Stimulated activated naive B cell treated with anti-CD40 and anti-IgM and Interleukin-4, amounts not matched to agents 10 μg/mL and 1 μg/mL and 100 μg/mL, for 72 hours (primary cell): ENCODE measurements at regions not wholly inside any gene's neighbourhood (a gene's known extent, or its start where the extent isn't known, plus 50 kb on each side); places are given as distances from the start of the nearest gene placed in this dataset.

ENCODE experiments used
- ATAC-seq, 2 donors: fragments of 150-1000 bp; cut with Tn5 transposase; replicated peaks; 2 replicates each; pipeline ENCODE4 v1.10.0; 2021; ENCODE audit warnings: moderate library complexity in 1 of 2
- DNase-seq: peaks from one replicate; pipeline ENCODE4 v3.0.0; 2021
- H3K27ac Mint-ChIP-seq: one replicate; pipeline ENCODE4 v1.8.0; 2022; ENCODE audit warnings: mild to moderate bottlenecking, mixed read lengths
- H3K27me3 Mint-ChIP-seq, 2 donors: one replicate each; pipeline ENCODE4 v1.8.0; 2022; ENCODE audit warnings: mixed read lengths in 2 of 2
- H3K36me3 Mint-ChIP-seq, 2 donors: one replicate each; pipeline ENCODE4 v1.8.0; 2022; ENCODE audit warnings: mixed read lengths in 2 of 2, mild to moderate bottlenecking in 1 of 2
- H3K4me1 Mint-ChIP-seq, 2 donors: one replicate each; pipeline ENCODE4 v1.8.0; 2022; ENCODE audit warnings: mixed read lengths in 2 of 2, mild to moderate bottlenecking in 1 of 2
- H3K4me3 Mint-ChIP-seq, 2 donors: one replicate each; pipeline ENCODE4 v1.8.0; 2022; ENCODE audit warnings: mild to moderate bottlenecking in 2 of 2, mixed read lengths in 2 of 2, moderate library complexity in 1 of 2
- H3K9me3 Mint-ChIP-seq, 2 donors: one replicate each; pipeline ENCODE4 v1.8.0; 2022; ENCODE audit warnings: mixed read lengths in 2 of 2, mild to moderate bottlenecking in 1 of 2

DNA sequence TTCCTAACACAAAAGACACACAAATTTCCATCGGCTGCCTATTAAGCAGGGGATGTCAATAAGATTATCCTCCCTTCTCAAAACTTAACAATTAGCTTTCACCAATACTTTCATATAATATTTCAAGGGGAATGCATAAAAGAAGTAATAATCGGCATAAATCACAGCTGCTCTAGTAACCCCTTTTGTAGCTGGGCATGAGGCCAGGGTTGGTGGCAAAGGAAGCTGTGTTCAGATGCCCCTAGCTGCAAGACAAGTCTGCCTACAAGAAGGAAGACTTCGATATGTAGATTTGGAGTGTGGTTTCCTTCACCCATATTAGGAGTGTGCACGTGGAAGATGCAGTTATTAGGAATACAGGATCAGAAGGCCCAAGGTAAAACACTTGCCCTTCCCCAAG is 156.9 kb upstream of the SSTR4 start:
- no peaks in the 10 kb centered on the region for H3K4me1 Mint-ChIP-seq
- H3K9me3 Mint-ChIP-seq, result no peaks in the 10 kb centered on the region
- no peak overlapping the region for H3K4me3 Mint-ChIP-seq
- no peaks in the 10 kb centered on the region for H3K27me3 Mint-ChIP-seq
- no peaks in the 10 kb centered on the region for H3K36me3 Mint-ChIP-seq
- H3K27ac Mint-ChIP-seq, result no peak overlapping the region
- DNase-seq, result no peak
- ATAC-seq, result no peak

DNA sequence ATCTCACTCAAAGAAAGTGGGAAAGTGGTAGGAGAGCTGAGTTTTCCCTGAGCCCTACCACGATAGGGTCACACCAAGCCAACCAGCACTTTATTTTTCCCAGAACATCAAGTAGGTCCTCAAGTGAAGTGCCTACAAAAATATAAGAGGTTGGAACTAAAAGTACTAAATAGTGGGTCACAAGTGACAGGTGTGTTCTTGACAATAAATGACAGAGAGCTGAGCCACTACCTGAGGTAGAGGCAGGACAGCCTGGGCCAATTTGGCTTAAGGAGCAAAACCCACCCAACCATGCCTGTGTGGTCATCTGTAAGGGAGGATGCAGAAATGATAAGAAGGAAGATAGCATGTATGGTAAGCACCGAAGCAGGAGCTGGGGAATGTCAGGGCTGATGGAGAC is 154.8 kb upstream of the SSTR4 start:
- ATAC-seq (no peak), DNase-seq (no peak)
- Mint-ChIP-seq H3K27me3 (no peaks in the 10 kb centered on the region), H3K36me3 (no peaks in the 10 kb centered on the region), H3K4me3 (no peak overlapping the region), H3K27ac (no peak overlapping the region), H3K4me1 (no peaks in the 10 kb centered on the region), H3K9me3 (peaks cover 0 to 2% of the 10 kb centered on the region in 2 donors)

DNA sequence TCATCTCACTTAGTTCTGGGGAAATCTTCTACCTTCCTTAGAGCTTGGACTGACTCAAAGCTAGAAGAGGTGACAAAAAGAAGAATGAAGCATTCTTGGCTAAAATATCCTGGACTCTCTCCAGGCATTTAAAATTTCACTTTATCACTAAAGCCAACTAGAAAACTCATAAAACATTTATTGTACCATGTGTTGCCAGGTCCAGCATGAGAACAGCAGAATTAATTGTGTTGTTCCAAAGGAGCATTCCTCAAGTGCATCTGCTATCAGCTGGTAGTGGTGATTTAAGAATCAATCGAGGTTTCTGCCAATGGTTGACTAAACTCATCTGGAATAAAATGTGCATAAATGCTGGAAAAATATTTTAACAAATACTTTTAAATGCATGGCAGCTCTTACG is 147.3 kb upstream of the SSTR4 start:
- Mint-ChIP-seq H3K9me3 (peaks cover 0 to 5% of the 10 kb centered on the region in 2 donors), H3K36me3 (no peaks in the 10 kb centered on the region), H3K4me1 (no peaks in the 10 kb centered on the region), H3K27ac (no peak overlapping the region), H3K27me3 (peaks cover 6 to 10% of the 10 kb centered on the region in 2 donors), H3K4me3 (no peak overlapping the region)
- no peak for DNase-seq
- no peak for ATAC-seq

DNA sequence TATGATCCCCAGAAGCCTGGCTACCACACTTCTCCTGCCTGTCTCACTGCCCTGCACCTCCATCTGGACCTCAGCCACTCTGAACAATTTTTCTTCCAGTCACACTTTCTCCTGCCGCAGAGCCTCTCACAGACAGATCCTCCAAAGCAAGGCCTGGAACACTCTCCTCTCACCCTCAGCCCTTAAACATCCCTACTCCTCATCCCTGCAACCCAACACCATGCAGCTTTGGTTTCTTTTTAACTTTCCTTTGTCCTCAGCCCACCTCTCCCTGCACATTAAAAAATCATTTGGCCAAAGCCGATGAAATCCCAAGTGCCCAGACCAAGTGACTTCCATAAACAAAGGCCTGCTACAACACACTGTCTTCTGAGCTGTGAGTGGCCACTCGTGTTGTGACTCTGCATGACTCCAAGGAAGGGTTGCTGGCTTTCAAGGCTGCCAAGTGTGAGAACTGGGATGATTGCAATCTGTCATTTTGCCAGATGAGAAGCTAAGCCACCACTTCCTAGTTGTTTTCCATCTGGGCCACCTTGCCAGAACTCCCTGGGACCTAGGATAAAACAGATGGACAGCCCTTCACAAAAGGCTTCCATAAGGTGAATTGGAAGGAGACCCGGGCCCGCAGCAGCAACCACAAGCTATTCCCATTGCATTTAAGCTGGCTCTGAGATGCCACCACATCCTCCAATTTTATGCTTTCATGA is 144.4 kb upstream of the SSTR4 start:
- no peak for DNase-seq
- no peak overlapping the region for H3K4me3 Mint-ChIP-seq
- H3K9me3 Mint-ChIP-seq, result peaks cover 0 to 3% of the 10 kb centered on the region in 2 donors
- ATAC-seq, result no peak
- H3K4me1 Mint-ChIP-seq, result peaks cover 0 to 5% of the 10 kb centered on the region in 2 donors
- no peak overlapping the region for H3K27ac Mint-ChIP-seq
- H3K36me3 Mint-ChIP-seq, result no peaks in the 10 kb centered on the region
- peaks cover 6 to 10% of the 10 kb centered on the region in 2 donors for H3K27me3 Mint-ChIP-seq

DNA sequence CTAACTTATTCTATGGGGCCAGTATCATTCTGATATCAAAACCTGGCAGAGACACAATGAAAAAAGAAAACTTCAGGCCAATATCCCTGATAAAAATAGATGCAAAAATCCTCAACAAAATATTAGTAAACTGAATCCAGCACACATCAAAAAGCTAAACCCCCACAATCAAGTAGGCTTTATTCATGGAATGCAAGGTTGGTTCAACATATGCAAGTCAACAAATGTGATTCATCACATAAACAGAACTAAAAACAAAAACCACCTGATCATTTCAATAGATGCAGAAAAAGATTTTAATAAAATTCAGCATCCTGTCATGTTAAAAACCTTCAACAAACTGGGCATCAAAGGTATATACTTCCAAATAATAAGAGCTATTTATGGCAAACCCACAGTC is 133.9 kb upstream of the SSTR4 start:
- Mint-ChIP-seq H3K27ac (no peak overlapping the region), H3K4me3 (no peak overlapping the region), H3K36me3 (no peaks in the 10 kb centered on the region), H3K4me1 (peaks cover 4 to 8% of the 10 kb centered on the region in 2 donors), H3K9me3 (peaks cover 17 to 22% of the 10 kb centered on the region in 2 donors), H3K27me3 (no peaks in the 10 kb centered on the region)
- ATAC-seq (no peak), DNase-seq (no peak)

DNA sequence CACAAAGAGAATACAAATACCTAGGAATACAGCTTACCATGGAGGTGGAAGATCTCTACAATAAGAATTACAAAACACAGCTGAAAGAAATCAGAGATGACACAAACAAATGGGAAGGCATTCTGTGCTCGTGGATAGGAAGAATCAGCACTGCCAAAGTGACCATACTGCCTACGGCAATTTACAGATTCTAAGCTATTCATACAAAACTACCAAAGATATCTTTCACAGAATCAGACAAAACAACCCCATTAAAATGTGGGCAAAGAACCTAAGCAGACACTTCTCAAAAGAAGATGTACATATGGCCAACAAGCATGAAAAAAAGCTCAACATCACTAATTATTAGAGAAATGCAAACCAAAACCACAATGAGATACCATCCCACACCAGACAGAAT is 133.2 kb upstream of the SSTR4 start:
- no peak for ATAC-seq
- peaks cover 4 to 9% of the 10 kb centered on the region in 2 donors for H3K4me1 Mint-ChIP-seq
- H3K4me3 Mint-ChIP-seq, result no peak overlapping the region
- DNase-seq, result no peak
- no peaks in the 10 kb centered on the region for H3K36me3 Mint-ChIP-seq
- H3K9me3 Mint-ChIP-seq, result peaks cover 17 to 22% of the 10 kb centered on the region in 2 donors
- no peaks in the 10 kb centered on the region for H3K27me3 Mint-ChIP-seq
- H3K27ac Mint-ChIP-seq, result no peak overlapping the region

DNA sequence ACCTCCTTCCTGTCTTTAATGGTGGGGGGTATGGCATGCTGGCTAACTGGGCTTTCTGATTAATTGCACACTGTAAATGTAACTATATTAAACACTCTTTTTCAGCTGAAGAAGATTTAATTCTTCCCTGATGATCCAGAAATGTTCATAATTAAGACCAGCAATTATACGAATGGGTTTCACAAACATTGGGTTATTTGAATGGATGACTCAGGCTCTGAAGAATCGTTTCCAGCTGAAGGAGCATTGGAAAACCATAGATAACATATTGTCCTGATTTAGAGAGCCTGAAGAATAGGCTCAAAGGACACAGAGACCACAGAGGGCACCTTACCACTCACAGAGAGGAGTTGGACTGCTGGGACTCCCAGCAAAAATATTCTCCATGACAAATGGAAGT is 130.7 kb upstream of the SSTR4 start:
- no peaks in the 10 kb centered on the region for H3K27me3 Mint-ChIP-seq

DNA sequence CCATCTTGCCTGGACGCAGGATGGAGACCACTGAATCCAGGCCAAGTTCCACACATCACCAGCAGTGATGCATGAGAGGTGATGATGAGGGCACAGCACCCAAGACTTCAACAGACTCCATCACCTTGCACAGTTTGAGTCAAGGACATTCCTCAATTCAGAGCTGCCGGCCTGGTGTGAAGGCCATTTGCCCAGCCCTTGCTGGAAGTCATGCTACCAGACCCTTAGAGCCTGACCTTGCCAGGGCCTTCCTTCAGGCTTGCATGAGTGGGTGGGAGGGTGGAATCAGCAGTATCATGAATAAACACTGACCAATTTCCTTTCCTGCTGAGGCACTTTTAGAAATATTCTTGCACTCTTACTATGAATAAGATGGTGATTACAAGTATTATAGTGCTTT is 130.2 kb upstream of the SSTR4 start:
- no peak overlapping the region for H3K4me3 Mint-ChIP-seq
- no peak for DNase-seq
- H3K27me3 Mint-ChIP-seq, result no peaks in the 10 kb centered on the region
- H3K9me3 Mint-ChIP-seq, result peaks cover 17 to 22% of the 10 kb centered on the region in 2 donors
- peaks cover 4 to 9% of the 10 kb centered on the region in 2 donors for H3K4me1 Mint-ChIP-seq
- ATAC-seq, result no peak
- H3K36me3 Mint-ChIP-seq, result no peaks in the 10 kb centered on the region
- no peak overlapping the region for H3K27ac Mint-ChIP-seq

More for the DNA sequence above, 130.7 kb upstream of the SSTR4 start:
- no peaks in the 10 kb centered on the region for H3K36me3 Mint-ChIP-seq
- H3K4me3 Mint-ChIP-seq, result no peak overlapping the region
- peaks cover 4 to 9% of the 10 kb centered on the region in 2 donors for H3K4me1 Mint-ChIP-seq
- no peak for ATAC-seq
- DNase-seq, result no peak
- H3K9me3 Mint-ChIP-seq, result peaks cover 17 to 22% of the 10 kb centered on the region in 2 donors
- no peak overlapping the region for H3K27ac Mint-ChIP-seq

DNA sequence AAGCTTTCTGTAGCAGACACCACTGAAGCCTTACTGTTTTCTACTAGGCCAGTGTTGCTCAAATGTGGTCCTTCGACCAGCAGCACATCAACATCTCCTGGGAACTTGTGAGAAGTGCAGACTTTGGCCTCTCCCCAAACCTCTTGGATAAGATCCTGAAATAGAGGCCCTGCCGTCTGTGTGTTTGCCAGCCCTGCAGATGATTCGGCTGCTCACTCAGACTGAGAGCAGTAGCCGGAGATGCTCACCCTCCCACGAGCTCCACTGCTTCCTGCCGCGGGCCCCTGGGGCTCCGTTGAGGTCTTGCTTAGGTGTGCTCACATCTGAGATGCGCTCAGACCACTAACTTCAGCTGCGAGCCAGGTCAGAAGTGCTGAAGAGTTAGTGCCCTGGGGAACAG is 129.5 kb upstream of the SSTR4 start:
- peaks cover 4 to 9% of the 10 kb centered on the region in 2 donors for H3K4me1 Mint-ChIP-seq
- peak; percentile 37 for DNase-seq
- H3K36me3 Mint-ChIP-seq, result no peaks in the 10 kb centered on the region
- no peak overlapping the region for H3K27ac Mint-ChIP-seq
- peak; percentile 98 to 99 for ATAC-seq
- no peaks in the 10 kb centered on the region for H3K27me3 Mint-ChIP-seq
- H3K4me3 Mint-ChIP-seq, result no peak overlapping the region
- peaks cover 13 to 14% of the 10 kb centered on the region in 2 donors for H3K9me3 Mint-ChIP-seq

DNA sequence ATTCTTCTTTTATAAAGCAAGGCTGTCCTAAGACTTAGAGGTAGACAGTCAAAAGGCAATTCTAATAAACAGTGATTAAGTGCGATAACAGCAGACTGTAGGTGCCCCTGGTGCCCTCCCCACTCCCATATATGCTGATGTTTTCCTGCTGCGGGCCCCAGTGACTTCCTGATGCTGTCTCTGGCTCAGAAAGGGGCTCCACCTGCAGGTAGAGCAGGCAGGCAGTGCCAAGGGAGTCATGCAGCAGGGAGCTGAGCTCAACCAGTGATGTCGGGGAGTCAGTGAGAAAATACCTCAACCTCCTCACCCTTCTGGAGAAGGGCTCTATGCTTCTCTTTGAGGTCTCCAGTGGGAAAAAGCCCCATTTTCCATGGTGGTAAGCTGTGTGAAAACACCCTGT is 126.7 kb upstream of the SSTR4 start:
- Mint-ChIP-seq H3K27ac (no peak overlapping the region), H3K9me3 (peaks cover 0 to 1% of the 10 kb centered on the region in 2 donors), H3K4me3 (no peak overlapping the region), H3K36me3 (no peaks in the 10 kb centered on the region), H3K4me1 (peaks cover 4 to 9% of the 10 kb centered on the region in 2 donors), H3K27me3 (no peaks in the 10 kb centered on the region)
- ATAC-seq (no peak), DNase-seq (no peak)

DNA sequence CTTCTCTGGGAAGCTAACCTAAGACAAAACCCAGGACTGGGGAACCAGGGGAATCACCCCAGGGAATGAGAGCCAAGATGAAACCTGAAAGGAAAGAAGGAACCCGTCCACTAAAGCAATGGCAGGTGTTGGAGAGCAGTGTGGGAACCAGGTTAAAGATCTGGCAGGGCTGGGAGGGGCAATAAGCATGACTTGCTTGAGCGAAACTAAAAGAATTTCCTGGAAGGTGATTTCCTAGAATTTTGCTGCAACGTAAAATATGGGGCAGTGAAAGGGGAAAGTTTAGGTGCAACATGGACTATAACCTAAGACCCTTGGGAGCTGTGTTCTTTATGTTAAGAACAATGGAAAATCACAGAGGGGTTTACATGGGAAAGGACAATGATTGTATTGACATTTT is 126.2 kb upstream of the SSTR4 start:
- ATAC-seq, result no peak
- H3K4me1 Mint-ChIP-seq, result peaks cover 4 to 9% of the 10 kb centered on the region in 2 donors
- H3K27me3 Mint-ChIP-seq, result no peaks in the 10 kb centered on the region
- no peaks in the 10 kb centered on the region for H3K36me3 Mint-ChIP-seq
- H3K4me3 Mint-ChIP-seq, result no peak overlapping the region
- peaks cover 0 to 3% of the 10 kb centered on the region in 2 donors for H3K9me3 Mint-ChIP-seq
- H3K27ac Mint-ChIP-seq, result no peak overlapping the region
- no peak for DNase-seq

DNA sequence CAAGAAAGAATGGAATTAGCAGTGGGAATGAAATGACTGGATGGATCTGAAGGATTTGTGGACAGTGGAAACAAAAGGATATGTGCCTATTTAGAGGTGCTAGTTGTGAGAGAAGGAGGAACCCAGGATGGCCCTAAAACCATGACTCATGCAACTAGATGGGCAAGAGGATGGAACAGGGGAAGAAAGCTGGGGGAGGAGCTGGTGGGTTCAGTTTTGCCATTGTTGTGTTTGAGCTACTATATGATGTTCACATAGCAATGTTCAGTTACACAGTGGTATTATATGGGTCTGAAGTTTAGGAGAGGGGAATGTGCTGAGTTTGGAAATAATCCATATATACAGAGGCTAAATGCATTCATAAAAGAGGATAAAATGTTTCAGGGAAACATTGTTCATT is 125.7 kb upstream of the SSTR4 start:
- no peak for ATAC-seq
- H3K27me3 Mint-ChIP-seq, result no peaks in the 10 kb centered on the region

DNA sequence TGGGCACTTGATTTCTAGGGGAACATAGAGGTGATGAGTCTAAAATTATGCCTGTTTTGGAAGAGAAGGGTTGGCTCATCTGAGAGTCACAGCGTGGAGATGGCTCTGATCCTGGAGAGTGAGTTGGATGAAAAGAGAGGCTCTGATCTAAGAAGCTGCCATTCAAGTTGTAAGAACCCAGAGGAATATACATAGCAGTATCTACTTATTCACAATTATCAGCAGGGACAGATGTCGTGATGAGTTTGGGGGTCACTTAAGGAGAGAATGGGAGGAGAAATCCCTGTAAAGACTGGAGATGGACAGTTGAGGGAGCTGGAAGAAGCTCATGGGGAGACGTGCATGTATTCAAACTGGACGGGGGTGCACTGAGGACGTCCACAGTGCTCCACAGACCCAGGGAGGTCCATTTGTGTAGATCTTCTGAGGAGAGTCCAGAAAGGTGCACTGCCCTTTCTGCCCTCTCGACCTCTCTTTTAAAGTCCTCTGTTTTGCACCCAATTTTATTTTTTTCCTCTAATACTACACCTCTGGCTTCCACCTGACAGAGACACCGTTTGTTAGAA is 124.7 kb upstream of the SSTR4 start:
- no peaks in the 10 kb centered on the region for H3K27me3 Mint-ChIP-seq
- H3K27ac Mint-ChIP-seq, result no peak overlapping the region
- H3K9me3 Mint-ChIP-seq, result peaks cover 0 to 5% of the 10 kb centered on the region in 2 donors
- H3K36me3 Mint-ChIP-seq, result no peaks in the 10 kb centered on the region
- DNase-seq (no peak), ATAC-seq (no peak)
- no peak overlapping the region for H3K4me3 Mint-ChIP-seq
- peaks cover 4 to 10% of the 10 kb centered on the region in 2 donors for H3K4me1 Mint-ChIP-seq

More for the DNA sequence above, 125.7 kb upstream of the SSTR4 start:
- no peak overlapping the region for H3K4me3 Mint-ChIP-seq
- no peak overlapping the region for H3K27ac Mint-ChIP-seq
- no peak for DNase-seq
- peaks cover 4 to 9% of the 10 kb centered on the region in 2 donors for H3K4me1 Mint-ChIP-seq
- no peaks in the 10 kb centered on the region for H3K36me3 Mint-ChIP-seq
- peaks cover 0 to 4% of the 10 kb centered on the region in 2 donors for H3K9me3 Mint-ChIP-seq

DNA sequence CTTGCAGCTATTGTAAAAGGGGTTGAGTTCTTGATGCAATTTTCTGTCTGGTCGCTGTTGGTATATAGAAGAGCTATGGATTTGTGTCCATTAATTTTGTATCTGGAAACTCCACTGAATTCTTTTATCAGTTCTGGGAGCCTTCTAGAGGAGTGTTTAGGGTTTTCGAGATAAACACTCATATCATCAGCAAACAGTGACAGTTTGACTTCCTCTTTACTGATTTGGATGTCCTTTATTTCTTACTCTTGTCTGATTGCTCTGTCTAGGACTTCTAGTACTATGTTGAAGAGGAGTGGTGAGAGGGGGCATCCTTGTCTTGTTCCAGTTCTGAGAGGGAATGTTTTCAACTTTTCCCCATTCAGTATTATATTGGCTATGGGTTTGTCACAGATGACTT is 120.8 kb upstream of the SSTR4 start:
- ATAC-seq, result no peak
- DNase-seq, result no peak
- peaks cover 8 to 13% of the 10 kb centered on the region in 2 donors for H3K4me1 Mint-ChIP-seq
- no peak overlapping the region for H3K27ac Mint-ChIP-seq
- no peak overlapping the region for H3K4me3 Mint-ChIP-seq
- peaks cover 0 to 7% of the 10 kb centered on the region in 2 donors for H3K9me3 Mint-ChIP-seq
- H3K36me3 Mint-ChIP-seq, result peaks cover 0 to 2% of the 10 kb centered on the region in 2 donors
- H3K27me3 Mint-ChIP-seq, result no peaks in the 10 kb centered on the region

DNA sequence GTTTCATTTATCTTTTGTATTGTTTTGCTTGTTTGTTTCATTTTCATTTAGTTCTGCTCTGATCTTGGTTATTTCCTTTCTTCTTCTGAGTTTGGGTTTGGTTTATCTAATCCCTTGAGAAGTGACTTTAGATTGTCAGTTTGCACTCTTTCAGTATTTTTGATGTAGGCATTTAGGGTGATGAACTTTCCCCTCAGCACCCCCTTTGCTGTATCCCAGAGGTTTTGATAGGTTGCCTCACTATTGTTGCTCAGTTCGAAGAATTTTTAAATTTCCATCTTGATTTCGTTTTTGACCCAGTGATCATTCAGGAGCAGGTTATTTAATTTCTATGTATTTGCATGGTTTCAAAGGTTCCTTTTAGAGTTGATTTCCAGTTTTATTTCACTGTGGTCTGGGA is 119.6 kb upstream of the SSTR4 start:
- H3K27me3 Mint-ChIP-seq, result no peaks in the 10 kb centered on the region
- H3K36me3 Mint-ChIP-seq, result peaks cover 0 to 2% of the 10 kb centered on the region in 2 donors
- H3K27ac Mint-ChIP-seq, result no peak overlapping the region
- no peak overlapping the region for H3K4me3 Mint-ChIP-seq
- H3K9me3 Mint-ChIP-seq, result peaks cover 0 to 7% of the 10 kb centered on the region in 2 donors
- DNase-seq (no peak), ATAC-seq (no peak)
- H3K4me1 Mint-ChIP-seq, result peaks cover 10 to 20% of the 10 kb centered on the region in 2 donors
